Stomach (tissue), 4 donors: ENCODE measurements at regions not wholly inside any gene's neighbourhood (a gene's known extent, or its start where the extent isn't known, plus 50 kb on each side); places are given as distances from the start of the nearest gene placed in this dataset.

Experiments used
- CTCF ChIP-seq, 7 experiments: fragments of 450-650 bp in 4 of 7; fragments of 200-600 bp in 3 of 7; sonication (generic) in 3 of 7; IDR thresholded peaks; one replicate each; pipeline ENCODE4 v1.5.1; 2016 to 2019; ENCODE audit warnings: antibody characterized with exemption in 7 of 7, control low read depth in 2 of 7, mild to moderate bottlenecking in 1 of 7
- EP300 ChIP-seq: sonication (generic); formaldehyde crosslinking; IDR thresholded peaks from one replicate; pipeline ENCODE4 v1.6.1; 2017; ENCODE audit warnings: antibody characterized with exemption
- POLR2A ChIP-seq, 4 donors: fragments of 450-650 bp; IDR thresholded peaks; one replicate each; pipeline ENCODE4 v1.6.1; 2016; ENCODE audit warnings: antibody characterized with exemption in 4 of 4, control low read depth in 2 of 4, mild to moderate bottlenecking in 1 of 4, moderate library complexity in 1 of 4

GRCh38 chr5:79853676-79854418 lies 137.2 kb downstream of the MTX3 start:
- TF ChIP-seq CTCF (IDR thresholded peaks at IDR 0.05) (no peak), POLR2A (IDR thresholded peaks at IDR 0.05) (no peak), EP300 (no peak)
